ENCODE measurements at regions not wholly inside any gene's neighbourhood (a gene's known extent, or its start where the extent isn't known, plus 50 kb on each side); places are given as distances from the start of the nearest gene placed in this dataset.
"Not testable (repeated sequence)": the region's sequence is repeated elsewhere in the genome, so short reads cannot be mapped to it uniquely, and the experiment has no call there.

- no peak for DNase-seq
Measured at GRCh38 chr10:94129393-94130130, 135.8 kb downstream of the PLCE1 start.

GRCh38 chr10:94131885-94132284, 138.2 kb downstream of the PLCE1 start:
- DNase-seq: no peak

- DNase-seq: no peak
Measured at GRCh38 chr10:94133239-94133638, 139.5 kb downstream of the PLCE1 start.

- DNase-seq: no peak
Measured at GRCh38 chr10:94137747-94138146, 144.0 kb downstream of the PLCE1 start.

- no peak for DNase-seq
Measured at GRCh38 chr10:94138391-94138790, 144.7 kb downstream of the PLCE1 start.

- DNase-seq: no peak
Measured at GRCh38 chr10:94143261-94143660, 149.5 kb downstream of the PLCE1 start.

GRCh38 chr10:94146313-94146712, 152.6 kb downstream of the PLCE1 start:
- no peak for DNase-seq

- DNase-seq: no peak
Measured at GRCh38 chr10:94146746-94147145, 153.0 kb downstream of the PLCE1 start.

GRCh38 chr10:94149702-94150101, 156.0 kb downstream of the PLCE1 start:
- no peak for DNase-seq

- no peak for DNase-seq
Measured at GRCh38 chr10:94150541-94151184, 156.9 kb downstream of the PLCE1 start.

GRCh38 chr10:94155722-94156271, 162.1 kb downstream of the PLCE1 start:
- DNase-seq: no peak

GRCh38 chr10:94156453-94156852, 162.7 kb downstream of the PLCE1 start:
- DNase-seq: no peak

- not testable (repeated sequence) for DNase-seq
Measured at GRCh38 chr10:94165158-94165611, 171.5 kb downstream of the PLCE1 start.

GRCh38 chr10:94172332-94172731, 178.6 kb downstream of the PLCE1 start:
- DNase-seq: no peak

GRCh38 chr10:94173594-94173993, 179.9 kb downstream of the PLCE1 start:
- DNase-seq: no peak

- no peak for DNase-seq
Measured at GRCh38 chr10:94174838-94175237, 181.1 kb downstream of the PLCE1 start.

GRCh38 chr10:94178475-94179253, 184.1 kb downstream of the NOC3L start:
- no peak for DNase-seq

- DNase-seq: no peak
Measured at GRCh38 chr10:94180576-94180975, 182.2 kb downstream of the NOC3L start.

- no peak for DNase-seq
Measured at GRCh38 chr10:94183666-94184264, 179.0 kb downstream of the NOC3L start.

GRCh38 chr10:94186722-94187121, 176.0 kb downstream of the NOC3L start:
- no peak for DNase-seq

- no peak for DNase-seq
Measured at GRCh38 chr10:94192333-94192732, 170.4 kb downstream of the NOC3L start.

- no peak for DNase-seq
Measured at GRCh38 chr10:94192974-94193373, 169.8 kb downstream of the NOC3L start.

GRCh38 chr10:94193466-94193924, 169.2 kb downstream of the NOC3L start:
- no peak for DNase-seq
